HG02981 (cell line): ENCODE measurements at regions not wholly inside any gene's neighbourhood (a gene's known extent, or its start where the extent isn't known, plus 50 kb on each side); places are given as distances from the start of the nearest gene placed in this dataset.
A peak's percentile ranks its signal among the peaks of the same experiment; 100 is the strongest.

ENCODE experiments used
- ATAC-seq: cut with Tn5 transposase; IDR thresholded peaks from one replicate; pipeline ENCODE4 v1.9.1; 2021; ENCODE audit warnings: mild to moderate bottlenecking, moderate library complexity; ENCODE audit not compliant: unreplicated experiment

- ATAC-seq: no peak
These were observed 79.0 kb upstream of the ZEB2 start for GRCh38 chr2:144598906-144599305.

- no peak for ATAC-seq
These were observed 78.1 kb upstream of the ZEB2 start for GRCh38 chr2:144597894-144598593.

GRCh38 chr2:144597388-144597787 is 77.5 kb upstream of the ZEB2 start:
- ATAC-seq: no peak

- peak; percentile 78 for ATAC-seq
These were observed 76.4 kb upstream of the ZEB2 start for GRCh38 chr2:144596073-144596871.

- no peak for ATAC-seq
These were observed 75.8 kb upstream of the ZEB2 start for GRCh38 chr2:144595686-144596072.

- ATAC-seq: no peak
These were observed 75.4 kb upstream of the ZEB2 start for GRCh38 chr2:144595279-144595678.

GRCh38 chr2:144593803-144594202 is 73.9 kb upstream of the ZEB2 start:
- no peak for ATAC-seq

GRCh38 chr2:144592500-144593256 is 72.8 kb upstream of the ZEB2 start:
- no peak for ATAC-seq

GRCh38 chr2:144587306-144587705 is 67.4 kb upstream of the ZEB2 start:
- ATAC-seq: no peak

GRCh38 chr2:144586476-144586875 is 66.6 kb upstream of the ZEB2 start:
- ATAC-seq: no peak

- ATAC-seq: no peak
These were observed 64.0 kb upstream of the ZEB2 start for GRCh38 chr2:144583741-144584453.

GRCh38 chr2:144583381-144583729 is 63.4 kb upstream of the ZEB2 start:
- ATAC-seq: no peak

GRCh38 chr2:144582651-144583380 is 62.9 kb upstream of the ZEB2 start:
- ATAC-seq: no peak

GRCh38 chr2:144580521-144581161 is 60.7 kb upstream of the ZEB2 start:
- no peak for ATAC-seq

GRCh38 chr2:144579556-144579955 is 59.6 kb upstream of the ZEB2 start:
- ATAC-seq: no peak

- ATAC-seq: no peak
These were observed 58.2 kb upstream of the ZEB2 start for GRCh38 chr2:144578099-144578498.

- ATAC-seq: peak; percentile 79
These were observed 53.1 kb upstream of the ZEB2 start for GRCh38 chr2:144572977-144573376.

- no peak for ATAC-seq
These were observed 51.9 kb upstream of the ZEB2 start for GRCh38 chr2:144571770-144572169.

- no peak for ATAC-seq
These were observed 50.6 kb upstream of the ZEB2 start for GRCh38 chr2:144570566-144570965.
